NB4 (cell line): ENCODE measurements at regions not wholly inside any gene's neighbourhood (a gene's known extent, or its start where the extent isn't known, plus 50 kb on each side); places are given as distances from the start of the nearest gene placed in this dataset.

Experiments used
- DNase-seq: peaks from one replicate; pipeline ENCODE4 v3.0.0; 2010; ENCODE audit warnings: low read depth
- H3K4me3 ChIP-seq: one replicate; pipeline ENCODE4 v1.5.1; 2011; ENCODE audit warnings: mild to moderate bottlenecking, low read depth, low read length, moderate library complexity
- CTCF ChIP-seq: IDR thresholded peaks from one replicate; pipeline ENCODE4 v1.5.1; 2012; ENCODE audit warnings: low read depth, low read length
- MAX ChIP-seq: IDR thresholded peaks from 2 replicates; pipeline ENCODE4 v1.6.1; 2011; ENCODE audit warnings: low read depth, low read length
- MYC ChIP-seq: IDR thresholded peaks from 2 replicates; pipeline ENCODE4 v1.6.1; 2011; ENCODE audit warnings: low read depth, low read length
- POLR2A ChIP-seq: IDR thresholded peaks from 2 replicates; pipeline ENCODE4 v1.6.1; 2011; ENCODE audit warnings: mild to moderate bottlenecking; ENCODE audit not compliant: insufficient read length; ENCODE audit errors: extremely low read depth

GRCh38 chr4:137206781-137207180 lies 325.5 kb downstream of the PCDH18 start:
- DNase-seq, result no peak
- no peak overlapping the region for H3K4me3 ChIP-seq
- no peak for TF ChIP-seq POLR2A

- no peak for DNase-seq
- TF ChIP-seq CTCF (no peak), MYC (no peak), POLR2A (no peak), MAX (no peak)
- no peak overlapping the region for H3K4me3 ChIP-seq
Measured at GRCh38 chr4:137203601-137204000, 328.7 kb downstream of the PCDH18 start.

- H3K4me3 ChIP-seq, result no peak overlapping the region
- TF ChIP-seq POLR2A (no peak), MAX (no peak)
- DNase-seq, result no peak
Measured at GRCh38 chr4:137200322-137200721, 332.0 kb downstream of the PCDH18 start.

GRCh38 chr4:137198791-137199190 lies 333.5 kb downstream of the PCDH18 start:
- DNase-seq, result no peak
- H3K4me3 ChIP-seq, result no peak overlapping the region
- TF ChIP-seq CTCF (no peak), MAX (no peak), MYC (no peak), POLR2A (no peak)

GRCh38 chr4:137194670-137195069 lies 337.6 kb downstream of the PCDH18 start:
- DNase-seq, result no peak
- TF ChIP-seq MAX, result no peak
- no peak for TF ChIP-seq CTCF
- no peak for TF ChIP-seq MYC
- no peak for TF ChIP-seq POLR2A
- no peak overlapping the region for H3K4me3 ChIP-seq

GRCh38 chr4:137193564-137193963 lies 338.7 kb downstream of the PCDH18 start:
- TF ChIP-seq CTCF (no peak), MAX (no peak), MYC (no peak), POLR2A (no peak)
- no peak overlapping the region for H3K4me3 ChIP-seq
- no peak for DNase-seq

GRCh38 chr4:137181293-137181899 lies 350.9 kb downstream of the PCDH18 start:
- TF ChIP-seq CTCF, result no peak
- TF ChIP-seq POLR2A, result no peak
- TF ChIP-seq MAX, result no peak
- TF ChIP-seq MYC, result no peak
- DNase-seq, result no peak
- H3K4me3 ChIP-seq, result no peak overlapping the region
